ENCODE measurements at regions not wholly inside any gene's neighbourhood (a gene's known extent, or its start where the extent isn't known, plus 50 kb on each side); places are given as distances from the start of the nearest gene placed in this dataset.
"Not testable (repeated sequence)": the region's sequence is repeated elsewhere in the genome, so short reads cannot be mapped to it uniquely, and the experiment has no call there.

GRCh38 chr3:109806929-109807328, 469.6 kb upstream of the DPPA4 start:
- peak; percentile 27 for DNase-seq

- DNase-seq, result no peak
These were observed 472.2 kb upstream of the DPPA4 start for GRCh38 chr3:109809513-109809912.

DNA sequence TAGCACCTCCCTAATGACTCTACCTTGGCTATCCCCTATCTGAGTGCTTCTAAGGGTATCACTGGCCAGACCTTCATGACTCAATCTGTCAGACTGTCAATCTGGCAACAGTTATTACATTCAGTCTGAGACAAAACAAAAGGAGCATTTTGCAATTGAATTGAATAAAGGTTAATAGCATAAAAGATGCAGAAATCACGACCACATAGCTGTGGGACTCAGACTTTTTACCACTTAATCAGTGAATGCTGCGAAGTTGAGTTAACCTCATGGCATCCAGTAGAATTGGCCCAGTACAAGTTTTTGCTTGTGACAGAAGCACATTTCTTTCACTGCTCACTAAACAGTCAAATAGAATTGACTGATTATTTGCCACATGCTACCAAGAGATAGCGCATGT, 480.7 kb upstream of the DPPA4 start:
- no peak for DNase-seq

DNA sequence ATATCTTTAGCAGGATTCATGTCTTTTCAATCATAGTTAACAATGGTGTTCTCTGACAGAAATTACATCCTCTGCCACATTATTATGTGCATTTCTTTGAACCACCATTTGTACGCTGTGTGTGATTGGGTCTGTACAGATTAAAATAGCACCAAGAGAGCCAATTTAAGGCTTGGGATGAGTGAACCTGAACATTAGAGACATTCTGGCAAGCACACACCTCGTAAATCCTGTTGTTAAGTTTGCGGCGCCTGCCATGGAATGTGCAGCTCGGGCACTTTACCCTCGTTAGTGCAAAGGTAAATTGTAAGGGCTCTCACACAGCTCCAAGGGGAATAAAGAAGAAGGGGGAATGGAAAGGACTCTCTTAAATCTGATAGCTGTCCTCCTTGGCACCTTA, 482.4 kb upstream of the DPPA4 start:
- no peak for DNase-seq

GRCh38 chr3:109825971-109826810, 488.8 kb upstream of the DPPA4 start:
- DNase-seq, result no peak

GRCh38 chr3:109831403-109831802, 494.1 kb upstream of the DPPA4 start:
- no peak for DNase-seq

- DNase-seq, result no peak
These were observed 498.6 kb upstream of the DPPA4 start for GRCh38 chr3:109835958-109836357.

DNA sequence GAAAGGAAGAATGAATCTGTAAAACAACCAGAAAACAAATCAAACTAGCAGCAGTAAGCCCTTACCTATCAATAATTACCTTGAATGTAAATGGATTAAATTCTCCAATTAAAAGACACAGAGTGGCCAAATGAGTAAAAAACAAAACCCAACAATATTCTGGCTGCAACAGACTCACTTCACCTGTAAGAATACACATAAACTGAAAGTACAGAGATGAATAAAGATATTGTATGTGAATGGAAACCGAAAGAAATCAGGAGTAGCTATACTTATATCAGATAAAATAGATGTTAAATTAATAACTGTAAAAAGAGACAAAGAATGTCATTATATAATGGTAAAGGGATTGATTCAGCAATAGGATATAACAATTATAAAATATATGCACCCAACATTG, 514.5 kb upstream of the DPPA4 start:
- DNase-seq, result no peak

DNA sequence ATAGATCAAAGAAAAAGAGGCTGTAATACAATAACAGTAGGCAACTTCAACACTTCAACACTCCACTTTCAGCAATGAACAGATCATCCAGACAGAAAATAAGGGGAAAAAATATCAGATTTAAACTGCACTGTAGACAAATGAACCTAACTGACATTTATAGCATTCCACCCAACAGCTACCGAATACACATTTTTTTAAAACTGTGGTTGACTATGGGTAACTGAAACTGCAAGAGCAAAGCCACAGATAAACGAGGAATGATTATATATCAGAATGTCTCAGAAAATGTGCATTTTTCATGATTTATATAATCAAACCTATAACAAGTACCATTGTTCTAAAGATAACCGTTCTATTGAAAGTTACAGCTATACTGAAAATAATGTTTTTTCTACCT, 514.9 kb upstream of the DPPA4 start:
- DNase-seq, result no peak

GRCh38 chr3:109853077-109853731, 515.9 kb upstream of the DPPA4 start:
- no peak for DNase-seq

GRCh38 chr3:109863701-109864100, 526.4 kb upstream of the DPPA4 start:
- no peak for DNase-seq

DNA sequence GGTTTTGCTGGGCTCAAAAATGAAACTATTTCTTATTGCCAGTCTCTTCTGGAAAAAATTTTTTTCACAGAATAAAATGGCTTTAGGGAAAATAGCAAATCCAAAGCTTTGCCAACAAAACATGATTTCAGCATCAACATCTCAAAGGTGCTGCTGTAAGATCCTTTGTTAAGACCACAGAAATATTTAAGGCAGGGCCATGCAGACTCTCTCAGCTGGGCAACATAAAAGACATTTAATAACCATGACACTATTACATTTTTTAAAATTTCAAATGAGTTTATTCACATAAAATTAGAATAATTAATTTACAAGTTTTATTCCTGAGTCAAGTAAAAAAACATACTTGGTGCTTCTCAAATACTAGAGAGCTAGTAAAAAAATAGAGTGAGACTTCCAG, 527.1 kb upstream of the DPPA4 start:
- no peak for DNase-seq

DNA sequence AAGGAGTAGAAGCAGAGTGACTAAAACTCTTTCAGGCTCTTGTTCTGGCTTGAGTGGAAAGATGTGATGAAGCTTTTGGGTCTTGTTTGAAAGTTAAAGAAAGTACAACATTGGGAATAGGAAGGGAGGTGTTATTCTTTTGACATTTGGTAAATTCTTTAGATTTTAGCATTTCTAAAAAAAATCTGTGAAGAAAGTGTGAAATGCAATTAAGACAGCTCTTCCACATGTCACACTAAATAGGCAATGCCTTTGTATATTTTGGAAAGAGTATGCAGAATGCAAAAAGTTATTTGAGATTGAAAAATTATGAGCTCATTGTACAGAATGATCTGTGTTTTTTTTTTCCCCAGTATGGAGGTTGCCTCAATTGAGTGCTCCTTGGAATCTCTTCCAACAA, 532.2 kb upstream of the DPPA4 start:
- no peak for DNase-seq

DNA sequence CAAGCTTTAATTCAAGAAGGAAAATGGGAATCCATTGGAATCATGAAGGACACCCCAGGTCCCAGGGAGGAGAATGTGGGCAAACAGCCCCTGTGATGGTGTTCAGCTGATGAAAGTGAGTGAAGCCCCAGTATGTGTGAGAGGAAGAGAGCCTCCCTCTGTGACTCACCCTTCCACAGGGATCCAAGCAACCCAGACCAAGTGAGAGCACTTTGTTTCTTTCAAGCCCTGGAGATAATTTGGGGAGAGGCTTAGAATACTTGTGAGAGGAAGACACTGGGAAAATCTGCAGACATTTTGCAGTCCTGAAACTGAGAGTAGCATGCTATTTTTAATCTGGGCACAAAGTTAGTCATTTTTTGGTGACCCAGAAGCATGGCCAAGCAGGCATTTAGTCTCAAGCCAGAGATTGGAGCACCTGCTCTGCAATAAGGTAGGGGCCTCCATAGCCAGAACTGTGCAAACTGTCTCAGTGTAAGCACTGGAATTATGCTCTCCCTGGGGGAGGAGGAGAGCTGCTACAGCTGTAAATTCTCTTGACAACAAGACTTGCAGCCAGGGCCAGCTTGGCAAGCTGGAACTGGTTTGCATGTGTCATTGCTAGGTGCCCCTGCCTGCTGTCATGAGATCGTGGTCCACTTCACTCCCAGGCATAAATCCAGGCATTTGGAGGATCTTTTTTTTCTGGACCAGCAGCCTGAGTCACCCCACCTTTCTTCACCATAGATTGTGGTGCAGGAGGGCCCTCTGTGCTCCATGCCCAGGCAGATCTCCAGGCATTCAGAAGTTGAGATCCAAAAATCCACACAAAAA, 537.8 kb upstream of the DPPA4 start:
- DNase-seq, result no peak

DNA sequence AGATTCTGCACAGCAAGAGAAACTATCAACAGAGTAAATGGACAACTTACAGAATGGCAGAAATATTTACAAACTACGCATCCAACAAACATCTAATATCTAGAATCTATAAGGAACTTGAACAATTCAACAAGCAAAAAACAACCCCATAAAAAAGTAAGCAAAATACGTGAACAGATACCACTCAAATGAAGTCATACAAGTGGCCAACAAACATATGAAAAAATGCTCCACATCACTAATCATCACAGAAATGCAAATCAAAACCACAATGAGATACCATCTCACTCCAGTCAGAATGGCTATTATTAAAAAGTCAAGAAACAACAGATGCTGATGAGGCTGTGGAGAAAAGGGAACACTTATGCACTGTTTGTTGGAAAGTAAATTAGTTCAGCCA, 540.3 kb upstream of the DPPA4 start:
- not testable (repeated sequence) for DNase-seq

- no peak for DNase-seq
These were observed 544.8 kb upstream of the DPPA4 start for GRCh38 chr3:109882144-109882543.

DNA sequence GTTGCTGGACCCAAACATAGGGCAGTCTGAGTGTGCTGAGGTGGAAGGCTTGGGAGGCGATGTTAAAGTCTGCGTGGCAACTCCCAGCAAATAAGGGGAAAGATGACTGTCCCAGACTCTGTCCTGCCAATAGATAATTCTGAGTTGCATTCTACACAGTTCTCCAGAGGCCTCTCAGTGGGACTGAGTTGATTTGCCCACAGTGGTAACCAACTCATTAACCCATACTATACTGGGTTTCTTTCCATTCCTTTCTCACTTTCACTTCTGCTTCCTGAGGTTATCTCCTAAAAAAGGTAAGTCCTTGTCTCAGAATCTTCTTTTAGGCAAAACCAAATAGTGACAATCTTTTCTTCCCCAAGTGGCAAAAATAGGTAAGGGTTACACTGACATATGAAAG, 549.9 kb upstream of the DPPA4 start:
- no peak for DNase-seq

- DNase-seq, result no peak
These were observed 550.7 kb upstream of the DPPA4 start for GRCh38 chr3:109888026-109888425.

GRCh38 chr3:109897734-109898133, 560.4 kb upstream of the DPPA4 start:
- DNase-seq, result no peak

DNA sequence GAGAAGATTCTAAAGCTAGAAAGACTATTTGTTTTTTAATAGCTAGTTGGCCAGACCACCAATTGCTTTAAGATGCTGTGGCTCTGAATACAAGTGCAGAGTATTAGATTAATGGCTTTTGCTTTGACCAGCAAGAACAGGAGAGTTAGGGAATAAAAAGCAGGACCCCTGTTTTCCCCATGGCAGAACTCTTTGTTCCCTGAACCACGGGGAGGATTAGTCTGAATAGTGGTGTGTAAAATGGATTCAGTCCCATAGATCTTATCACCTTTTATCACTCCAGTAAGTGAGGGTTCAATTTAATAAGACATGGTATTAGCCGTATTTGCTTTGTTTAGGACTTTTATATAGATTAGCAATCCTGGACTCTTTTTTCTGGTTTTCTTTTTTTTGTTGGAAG, 562.6 kb upstream of the DPPA4 start:
- DNase-seq, result no peak

- no peak for DNase-seq
These were observed 563.4 kb upstream of the DPPA4 start for GRCh38 chr3:109900783-109901182.

GRCh38 chr3:109902549-109902948, 565.2 kb upstream of the DPPA4 start:
- no peak for DNase-seq

DNA sequence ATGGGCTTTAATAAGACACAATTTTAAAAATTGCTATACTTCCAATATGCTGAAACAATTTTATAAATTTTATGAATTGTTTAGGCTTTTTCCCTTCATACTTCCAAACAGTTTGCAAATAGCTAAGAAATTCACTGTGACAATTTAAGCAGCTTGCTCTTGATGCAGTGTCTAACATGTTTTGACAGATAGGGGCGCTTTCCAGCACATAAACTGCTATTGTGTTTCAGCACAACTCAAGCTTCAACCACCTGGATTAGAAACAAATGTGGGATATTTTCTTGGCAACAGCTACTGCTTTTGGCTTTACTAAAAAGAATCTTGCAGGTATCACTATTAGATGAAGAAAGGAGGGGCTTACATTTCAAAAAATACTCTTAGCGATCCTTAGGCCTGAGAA, 565.8 kb upstream of the DPPA4 start:
- no peak for DNase-seq

- DNase-seq, result no peak
These were observed 573.4 kb upstream of the DPPA4 start for GRCh38 chr3:109910772-109911171.

All from dermis blood vessel endothelial cell (primary cell).